Heart left ventricle (tissue), 16 donors: ENCODE measurements at regions not wholly inside any gene's neighbourhood (a gene's known extent, or its start where the extent isn't known, plus 50 kb on each side); places are given as distances from the start of the nearest gene placed in this dataset.

Experiments used
- ATAC-seq, 4 donors: fragments of 200-7000 bp; cut with Tn5 transposase; one replicate each; pipeline ENCODE4 v1.9.1; 2020 to 2022; ENCODE audit warnings: moderate library complexity in 4 of 4, mild to moderate bottlenecking in 3 of 4, moderate number of reproducible peaks in 1 of 4
- DNase-seq, 5 donors: peaks; one replicate each; pipeline ENCODE4 v3.0.0-alpha.2; 2020
- H3K27ac ChIP-seq, 12 donors: fragments of 200-600 bp; sonication (generic) in 4 of 12; one replicate each; pipeline versions ENCODE4 v1.5.0 to v1.8.0; 2016 to 2022; ENCODE audit warnings: mild to moderate bottlenecking in 2 of 12
- H3K27me3 ChIP-seq, 9 donors: fragments of 200-600 bp; sonication (generic) in 2 of 9; one replicate each; pipeline versions ENCODE4 v1.5.1 to v1.8.0; 2016 to 2022; ENCODE audit warnings: mild to moderate bottlenecking in 3 of 9
- H3K36me3 ChIP-seq, 9 donors: fragments of 200-600 bp; sonication (generic) in 2 of 9; one replicate each; pipeline versions ENCODE4 v1.5.0 to v1.8.0; 2018 to 2022; ENCODE audit warnings: mild to moderate bottlenecking in 2 of 9
- H3K4me1 ChIP-seq, 12 donors: fragments of 200-600 bp; sonication (generic) in 4 of 12; one replicate each; pipeline versions ENCODE4 v1.5.0 to v1.8.0; 2016 to 2022; ENCODE audit warnings: mild to moderate bottlenecking in 3 of 12
- H3K4me3 ChIP-seq, 12 donors: fragments of 200-600 bp; sonication (generic) in 4 of 12; one replicate each; pipeline versions ENCODE4 v1.5.0 to v1.8.0; 2017 to 2022; ENCODE audit warnings: mild to moderate bottlenecking in 9 of 12, moderate library complexity in 4 of 12
- H3K9me3 ChIP-seq, 12 donors: fragments of 200-600 bp; sonication (generic) in 4 of 12; one replicate each; pipeline versions ENCODE4 v1.5.0 to v1.8.0; 2016 to 2022; ENCODE audit warnings: mild to moderate bottlenecking in 1 of 12
- POLR2A ChIP-seq, 2 donors: fragments of 450-650 bp; IDR thresholded peaks; one replicate each; pipeline ENCODE4 v1.6.1; 2017; ENCODE audit warnings: antibody characterized with exemption in 2 of 2, mild to moderate bottlenecking in 2 of 2, moderate library complexity in 2 of 2
- WGBS, 4 donors: extraction: QIAGEN DNeasy Blood & Tissue Kit in 2 of 4; methylation state at CpG; one replicate each; pipeline versions ENCODE4 v1.1.5 to v1.1.7; 2013 to 2018; 5-methylcytosine and 5-hydroxymethylcytosine counted together
- intact Hi-C, 10 donors: fragments of 100-400 bp; cut with DNase I; formaldehyde crosslinking; loops; one replicate each; pipeline versions ENCODE4 v1.11.1 to v1.14.2; 2022
- TF ChIP-seq, protein P1 (sequence below), 12 donors: fragments of 200-600 bp; sonication (generic) in 4 of 12; IDR thresholded peaks; one replicate each; pipeline versions ENCODE4 v1.5.0 to v1.8.0; 2018 to 2022; ENCODE audit warnings: antibody characterized with exemption in 12 of 12, mild to moderate bottlenecking in 5 of 12
- donor health status: ischemic (EF 13 %, LVEDD 7.1; RV severe dilation, severe dysfunction).
- donor health status: healthy with polysubstance abuse.
- donor health status: DM: no; HTN: yes; CAD: no.
- donor health status: DM: no; HTN: no; CAD: no.
- donor health status: ischemic (EF 25% LVEDD 6.9; RV normal size, moderate dysfunction).
- donor health status: ischemic (EF 25% LVEDD 5.7; RV mildly dilated, moderate dysfunction).
- donor health status: healthy.
- donor health status: DM: yes; HTN: yes; CAD: no.
- donor health status: ischemic (EF 35%, LVEDD 5.7; RV mildly dilated, moderate dysfunction).
- donor health status: nonischemic (EF 11% LVEDD 7.7; RV severe dilation, severe dysfunction).
- donor health status: DM: yes; HTN: yes; CAD: no.
- donor health status: PGD.
- donor health status: ischemic (EF 29% LVEDD 5.4; RV normal size, mild dysfunction).
- donor health status: nonischemic (EF 23%, LVEDD 6.1; RV moderate dilation, normal function).

DNA sequence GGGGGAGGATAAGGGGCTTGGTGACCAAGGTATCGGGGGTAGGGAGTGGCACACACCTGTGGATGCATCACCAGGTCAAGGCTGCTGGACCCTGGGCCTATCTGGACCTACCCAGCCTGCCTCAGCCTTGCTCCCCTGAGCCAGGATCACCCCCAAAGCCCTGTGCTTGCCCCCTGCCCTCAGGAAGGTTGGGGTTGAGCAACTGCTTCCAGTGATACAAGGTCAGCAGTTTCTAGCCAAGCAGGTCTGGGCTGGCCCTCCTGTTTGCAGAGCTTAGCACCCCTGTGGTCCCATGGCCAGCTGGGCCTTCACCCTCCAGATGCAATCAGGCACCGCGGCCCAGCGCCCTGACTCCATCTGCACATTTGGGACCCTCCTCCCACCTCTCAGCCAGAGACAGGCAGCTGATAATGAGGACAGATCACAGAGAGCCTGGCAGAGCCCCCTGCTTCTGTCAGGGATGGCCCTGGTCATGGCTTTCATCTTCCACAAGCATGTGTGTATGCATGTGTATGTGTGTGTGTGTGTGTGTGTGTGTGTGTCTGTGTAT lies 154.6 kb downstream of the TFCP2L1 start:
- TF ChIP-seq POLR2A (IDR thresholded peaks at IDR 0.05) = no peak
- TF ChIP-seq, protein P1, sequence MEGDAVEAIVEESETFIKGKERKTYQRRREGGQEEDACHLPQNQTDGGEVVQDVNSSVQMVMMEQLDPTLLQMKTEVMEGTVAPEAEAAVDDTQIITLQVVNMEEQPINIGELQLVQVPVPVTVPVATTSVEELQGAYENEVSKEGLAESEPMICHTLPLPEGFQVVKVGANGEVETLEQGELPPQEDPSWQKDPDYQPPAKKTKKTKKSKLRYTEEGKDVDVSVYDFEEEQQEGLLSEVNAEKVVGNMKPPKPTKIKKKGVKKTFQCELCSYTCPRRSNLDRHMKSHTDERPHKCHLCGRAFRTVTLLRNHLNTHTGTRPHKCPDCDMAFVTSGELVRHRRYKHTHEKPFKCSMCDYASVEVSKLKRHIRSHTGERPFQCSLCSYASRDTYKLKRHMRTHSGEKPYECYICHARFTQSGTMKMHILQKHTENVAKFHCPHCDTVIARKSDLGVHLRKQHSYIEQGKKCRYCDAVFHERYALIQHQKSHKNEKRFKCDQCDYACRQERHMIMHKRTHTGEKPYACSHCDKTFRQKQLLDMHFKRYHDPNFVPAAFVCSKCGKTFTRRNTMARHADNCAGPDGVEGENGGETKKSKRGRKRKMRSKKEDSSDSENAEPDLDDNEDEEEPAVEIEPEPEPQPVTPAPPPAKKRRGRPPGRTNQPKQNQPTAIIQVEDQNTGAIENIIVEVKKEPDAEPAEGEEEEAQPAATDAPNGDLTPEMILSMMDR (IDR thresholded peaks at IDR 0.05) = no peak
- WGBS, 4 donors = 74 to 100% (median 90%) methylated on average over 1 to 4 of the region's 4 CpGs
- Histone ChIP-seq H3K9me3 (no peaks in the 10 kb centered on the region), H3K36me3 (no peaks in the 10 kb centered on the region), H3K27me3 (peaks cover 0 to 9% (median 0%) of the 10 kb centered on the region in 9 donors), H3K4me3 (no peak overlapping the region), H3K27ac (no peak overlapping the region), H3K4me1 (no peaks in the 10 kb centered on the region)
- DNase-seq = no peak
- intact Hi-C loops = no loop called here
- peak in 1 of 4 donors; percentile 24 for ATAC-seq

DNA sequence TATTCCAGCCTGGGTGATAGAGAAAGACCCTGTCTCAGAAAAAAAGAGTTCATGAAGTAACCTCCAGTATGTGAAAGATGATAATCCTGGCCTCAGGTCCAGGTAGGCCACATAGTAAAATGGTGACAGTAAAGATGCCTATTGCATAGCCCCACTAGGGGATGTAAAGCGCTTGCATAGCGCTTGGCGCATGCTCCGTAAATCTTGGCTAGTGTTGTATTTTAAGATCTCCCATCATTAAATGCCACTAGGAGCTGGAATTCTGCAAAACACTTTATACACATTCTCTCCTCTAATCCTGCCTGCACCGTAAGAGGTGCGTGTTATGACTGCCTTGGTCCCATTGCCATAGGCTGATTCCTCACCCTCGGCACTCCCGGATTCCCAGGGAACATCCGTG lies 153.6 kb downstream of the TFCP2L1 start:
- H3K4me1 ChIP-seq = no peaks in the 10 kb centered on the region
- intact Hi-C loops = loop anchor here in 1 of 10 donors (1.0 kb wide), 1 partner anchor 12 kb away; no protein-coding TSS in a partner anchor

DNA sequence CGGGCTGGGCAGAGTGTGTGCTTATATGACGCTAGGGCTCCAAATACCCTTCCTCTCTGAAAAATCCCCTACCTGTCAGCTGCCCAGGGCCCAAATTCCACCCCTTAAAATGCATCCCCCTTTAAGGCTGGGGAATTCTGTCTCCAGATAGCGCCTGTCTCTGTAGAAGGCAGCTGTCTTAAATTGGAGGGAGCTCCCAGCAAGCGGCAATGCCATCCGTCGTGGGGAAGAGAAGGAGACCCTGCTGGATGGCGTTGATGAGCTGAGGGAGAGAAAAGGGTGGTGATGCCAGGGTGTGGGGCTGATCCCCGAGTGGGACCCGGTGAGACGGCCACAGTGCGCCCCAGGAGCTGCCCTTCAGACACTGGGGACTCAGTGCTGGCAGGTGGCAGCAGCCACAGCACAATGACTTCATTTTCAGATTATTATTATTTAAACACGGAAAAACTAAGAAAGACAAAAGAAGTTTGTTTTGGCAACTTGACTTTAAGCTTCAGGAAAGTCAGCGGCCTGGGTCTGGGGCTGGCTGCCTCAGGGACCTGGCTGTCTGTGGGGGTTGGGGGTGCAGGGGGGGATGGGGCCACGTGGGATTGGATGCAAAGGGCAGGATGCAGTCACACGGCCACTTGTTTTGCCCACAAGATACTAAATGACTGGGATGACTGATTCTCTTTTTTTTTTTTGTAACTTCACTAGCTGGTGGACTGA lies 152.8 kb downstream of the TFCP2L1 start:
- TF ChIP-seq, protein P1 (IDR thresholded peaks at IDR 0.05) = no peak
- TF ChIP-seq POLR2A (IDR thresholded peaks at IDR 0.05) = no peak
- Histone ChIP-seq H3K36me3 (no peaks in the 10 kb centered on the region), H3K27me3 (peaks cover 0 to 9% (median 0%) of the 10 kb centered on the region in 9 donors), H3K9me3 (no peaks in the 10 kb centered on the region), H3K4me3 (no peak overlapping the region), H3K27ac (no peak overlapping the region), H3K4me1 (no peaks in the 10 kb centered on the region)
- 64 to 73% (median 66%) methylated on average over 15 of the region's 15 CpGs for WGBS, 4 donors
- ATAC-seq (no peak), DNase-seq (no peak)
- intact Hi-C loops = no loop called here

More for the DNA sequence above, 153.6 kb downstream of the TFCP2L1 start:
- Histone ChIP-seq H3K27ac (no peak overlapping the region), H3K27me3 (peaks cover 0 to 9% (median 0%) of the 10 kb centered on the region in 9 donors), H3K9me3 (no peaks in the 10 kb centered on the region), H3K4me3 (no peak overlapping the region), H3K36me3 (no peaks in the 10 kb centered on the region)
- no peak for ATAC-seq
- no peak for DNase-seq
- 78 to 84% (median 83%) methylated on average over 9 of the region's 9 CpGs for WGBS, 4 donors
- TF ChIP-seq, protein P1 (IDR thresholded peaks at IDR 0.05) = no peak
- TF ChIP-seq POLR2A (IDR thresholded peaks at IDR 0.05) = no peak

DNA sequence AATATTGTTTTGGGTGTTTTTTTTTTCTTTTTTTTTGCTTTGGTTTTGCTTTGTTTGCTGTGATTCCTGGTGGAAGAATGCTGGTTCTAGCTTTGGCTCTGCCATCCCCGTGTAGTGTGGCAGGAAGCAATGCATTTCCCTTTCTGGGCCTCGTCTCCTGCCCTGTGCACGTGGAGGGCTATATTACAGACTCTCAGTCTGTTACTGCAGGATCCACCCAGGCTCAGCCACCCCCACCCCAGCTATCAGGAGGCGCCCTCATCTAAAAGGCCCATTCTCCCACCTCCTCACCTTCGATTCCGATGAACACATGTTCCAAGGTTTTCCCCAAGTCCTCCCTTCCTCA lies 152.3 kb downstream of the TFCP2L1 start:
- TF ChIP-seq, protein P1 (IDR thresholded peaks at IDR 0.05) = no peak
- no peak for TF ChIP-seq POLR2A (IDR thresholded peaks at IDR 0.05)

More for the DNA sequence above, 152.3 kb downstream of the TFCP2L1 start:
- Histone ChIP-seq H3K9me3 (no peaks in the 10 kb centered on the region), H3K27ac (no peak overlapping the region), H3K27me3 (peaks cover 0 to 9% (median 0%) of the 10 kb centered on the region in 9 donors), H3K4me1 (no peaks in the 10 kb centered on the region), H3K36me3 (no peaks in the 10 kb centered on the region), H3K4me3 (no peak overlapping the region)
- intact Hi-C loops = no loop called here
- 54 to 59% (median 58%) methylated on average over 6 of the region's 6 CpGs for WGBS, 4 donors
- no peak for DNase-seq
- ATAC-seq = no peak
